AG10803 (cell line): ENCODE measurements at regions not wholly inside any gene's neighbourhood (a gene's known extent, or its start where the extent isn't known, plus 50 kb on each side); places are given as distances from the start of the nearest gene placed in this dataset.

ENCODE experiments used
- DNase-seq: peaks from one replicate; pipeline ENCODE4 v3.0.0; 2010; ENCODE audit warnings: low read depth
- H3K4me3 ChIP-seq: 2 replicates; pipeline ENCODE4 v1.5.1; 2011; ENCODE audit warnings: mild to moderate bottlenecking, low read length, control low read depth
- TF ChIP-seq, protein P1 (sequence below): conservative IDR thresholded peaks from 2 replicates; pipeline ENCODE4 v1.5.1; 2011; ENCODE audit warnings: mild to moderate bottlenecking, low read length, control low read depth, inconsistent platforms

- H3K4me3 ChIP-seq = no peak overlapping the region
- no peak for DNase-seq
- TF ChIP-seq, protein P1, sequence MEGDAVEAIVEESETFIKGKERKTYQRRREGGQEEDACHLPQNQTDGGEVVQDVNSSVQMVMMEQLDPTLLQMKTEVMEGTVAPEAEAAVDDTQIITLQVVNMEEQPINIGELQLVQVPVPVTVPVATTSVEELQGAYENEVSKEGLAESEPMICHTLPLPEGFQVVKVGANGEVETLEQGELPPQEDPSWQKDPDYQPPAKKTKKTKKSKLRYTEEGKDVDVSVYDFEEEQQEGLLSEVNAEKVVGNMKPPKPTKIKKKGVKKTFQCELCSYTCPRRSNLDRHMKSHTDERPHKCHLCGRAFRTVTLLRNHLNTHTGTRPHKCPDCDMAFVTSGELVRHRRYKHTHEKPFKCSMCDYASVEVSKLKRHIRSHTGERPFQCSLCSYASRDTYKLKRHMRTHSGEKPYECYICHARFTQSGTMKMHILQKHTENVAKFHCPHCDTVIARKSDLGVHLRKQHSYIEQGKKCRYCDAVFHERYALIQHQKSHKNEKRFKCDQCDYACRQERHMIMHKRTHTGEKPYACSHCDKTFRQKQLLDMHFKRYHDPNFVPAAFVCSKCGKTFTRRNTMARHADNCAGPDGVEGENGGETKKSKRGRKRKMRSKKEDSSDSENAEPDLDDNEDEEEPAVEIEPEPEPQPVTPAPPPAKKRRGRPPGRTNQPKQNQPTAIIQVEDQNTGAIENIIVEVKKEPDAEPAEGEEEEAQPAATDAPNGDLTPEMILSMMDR = no peak
Measured at GRCh38 chr11:98115873-98116272, 904.9 kb upstream of the CNTN5 start.

GRCh38 chr11:98130117-98130625 is 890.6 kb upstream of the CNTN5 start:
- no peak for DNase-seq
- TF ChIP-seq, protein P1 = no peak
- no peak overlapping the region for H3K4me3 ChIP-seq

DNA sequence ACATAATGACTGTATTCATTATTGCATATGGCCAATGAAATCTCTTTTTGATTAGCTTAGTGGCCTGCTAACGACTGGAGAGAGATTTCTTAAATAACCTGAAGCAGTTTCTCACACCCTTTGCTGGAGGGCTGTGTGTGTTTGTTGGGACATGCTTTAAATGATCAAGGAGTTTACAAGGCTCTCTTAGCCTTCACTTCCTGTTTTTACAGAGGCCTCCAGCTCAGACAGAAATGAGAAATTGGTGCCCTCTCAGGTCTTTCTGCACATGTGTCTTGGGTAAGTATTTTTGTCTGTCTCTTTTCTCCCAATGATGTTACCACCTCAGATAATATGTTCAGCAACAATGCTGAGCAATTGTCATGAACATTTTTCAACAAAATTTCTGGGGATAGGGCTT is 884.4 kb upstream of the CNTN5 start:
- TF ChIP-seq, protein P1 = no peak
- no peak overlapping the region for H3K4me3 ChIP-seq
- DNase-seq = no peak

- no peak for DNase-seq
- TF ChIP-seq, protein P1 = no peak
- no peak overlapping the region for H3K4me3 ChIP-seq
Measured at GRCh38 chr11:98137437-98137836, 883.3 kb upstream of the CNTN5 start.

GRCh38 chr11:98143661-98144060 is 877.1 kb upstream of the CNTN5 start:
- DNase-seq = no peak
- TF ChIP-seq, protein P1 = no peak
- H3K4me3 ChIP-seq = no peak overlapping the region

DNA sequence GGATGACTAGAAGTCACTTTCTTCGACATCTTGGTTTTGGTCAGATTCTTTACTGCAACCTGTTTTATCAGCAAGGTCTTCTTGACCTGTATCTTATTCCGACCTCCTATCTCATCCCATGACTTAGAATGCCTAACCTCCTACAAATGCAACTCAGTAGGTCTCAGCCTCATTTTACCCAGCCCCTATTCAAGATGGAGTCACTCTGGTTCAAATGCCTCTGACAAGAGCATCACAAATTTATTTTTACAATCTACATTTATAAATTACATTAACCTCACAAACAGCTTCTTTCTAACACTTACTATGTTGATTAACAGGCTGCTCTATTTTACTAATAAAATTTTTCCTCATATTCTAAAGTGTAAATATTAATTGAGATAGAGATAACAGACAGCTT is 867.0 kb upstream of the CNTN5 start:
- TF ChIP-seq, protein P1 = no peak
- DNase-seq = no peak
- H3K4me3 ChIP-seq = no peak overlapping the region

DNA sequence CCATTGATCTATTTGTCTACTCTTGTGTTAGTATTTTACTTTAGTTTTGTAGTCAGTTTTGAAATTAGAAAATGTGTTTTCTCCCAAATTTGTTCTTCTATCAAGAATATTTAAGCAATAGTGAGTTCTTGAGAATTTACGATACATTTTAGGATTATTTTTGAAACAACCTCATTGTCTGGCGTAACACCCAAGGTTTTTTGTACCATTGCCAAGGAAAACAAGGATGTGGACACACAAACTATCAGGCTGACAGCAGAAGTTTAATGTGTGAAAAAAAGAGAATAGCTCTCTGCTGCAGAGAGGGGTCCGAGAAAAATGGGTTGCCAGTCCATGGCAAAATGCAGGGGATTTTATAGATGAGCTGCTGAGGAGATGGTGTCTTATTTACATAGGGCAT is 865.1 kb upstream of the CNTN5 start:
- no peak overlapping the region for H3K4me3 ChIP-seq
- TF ChIP-seq, protein P1 = no peak
- DNase-seq = no peak
